BLaER1 treated with 17β-estradiol and CSF1 and Interleukin-3, amounts not matched to agents 10 nM and 100 nM (cell line): ENCODE measurements at regions not wholly inside any gene's neighbourhood (a gene's known extent, or its start where the extent isn't known, plus 50 kb on each side); places are given as distances from the start of the nearest gene placed in this dataset.

Experiments used
- H3K27ac ChIP-seq, 11 experiments: shearing (Covaris generic); formaldehyde crosslinking; 2 replicates each; pipeline ENCODE4 v1.8.1; 2022
- H3K27me3 ChIP-seq, 11 experiments: shearing (Covaris generic); formaldehyde crosslinking; 2 replicates each; pipeline ENCODE4 v1.8.1; 2022
- H3K36me3 ChIP-seq, 11 experiments: shearing (Covaris generic); formaldehyde crosslinking; 2 replicates each; pipeline ENCODE4 v1.8.1; 2022
- H3K4me1 ChIP-seq, 10 experiments: shearing (Covaris generic); formaldehyde crosslinking; 2 replicates each; pipeline ENCODE4 v1.8.1; 2022
- H3K4me2 ChIP-seq, 11 experiments: shearing (Covaris generic); formaldehyde crosslinking; 2 replicates each; pipeline ENCODE4 v1.8.1; 2022
- H3K4me3 ChIP-seq, 10 experiments: shearing (Covaris generic); formaldehyde crosslinking; 2 replicates each; pipeline ENCODE4 v1.8.1; 2022
- H3K9ac ChIP-seq, 11 experiments: shearing (Covaris generic); formaldehyde crosslinking; 2 replicates each; pipeline ENCODE4 v1.8.1; 2022
- H3K9me3 ChIP-seq, 11 experiments: shearing (Covaris generic); formaldehyde crosslinking; replicated peaks in 1 of 11; 2 replicates each; pipeline ENCODE4 v1.8.1; 2022
- H4K20me1 ChIP-seq, 11 experiments: shearing (Covaris generic); formaldehyde crosslinking; 2 replicates each; pipeline ENCODE4 v1.8.1; 2022
- Cebpa-rat ChIP-seq, 11 experiments: shearing (Covaris generic); IDR thresholded peaks; 2 replicates each; pipeline ENCODE4 v1.8.1; 2022

- H3K9me3 ChIP-seq = no peaks in the 10 kb centered on the region
- H3K27ac ChIP-seq = no peak overlapping the region
- no peaks in the 10 kb centered on the region for H3K36me3 ChIP-seq
- peaks cover 0 to 16% (median 2%) of the 10 kb centered on the region in 10 experiments; a peak in 10 of 20 replicates for H3K4me1 ChIP-seq
- no peak overlapping the region for H3K4me3 ChIP-seq
- no peak overlapping the region for H3K9ac ChIP-seq
- no peaks in the 10 kb centered on the region for H3K27me3 ChIP-seq
- TF ChIP-seq Cebpa-rat (IDR thresholded peaks at IDR 0.05) = no peak
- peak overlapping the region in 7 of 11 experiments; percentile 8 to 45 (median 20); a peak in 8 of 22 replicates for H3K4me2 ChIP-seq
- H4K20me1 ChIP-seq = no peaks in the 10 kb centered on the region
These were observed 181.2 kb upstream of the FOXQ1 start for GRCh38 chr6:1130709-1131108.

- Histone ChIP-seq H3K36me3 (no peaks in the 10 kb centered on the region), H3K4me3 (no peak overlapping the region), H3K4me1 (peaks cover 0 to 16% (median 2%) of the 10 kb centered on the region in 10 experiments; a peak in 10 of 20 replicates), H3K27ac (no peak overlapping the region), H4K20me1 (no peaks in the 10 kb centered on the region), H3K9me3 (no peaks in the 10 kb centered on the region), H3K27me3 (no peaks in the 10 kb centered on the region), H3K4me2 (no peak overlapping the region), H3K9ac (no peak overlapping the region)
- TF ChIP-seq Cebpa-rat (IDR thresholded peaks at IDR 0.05) = no peak
These were observed 182.8 kb upstream of the FOXQ1 start for GRCh38 chr6:1129131-1129530.

- H3K36me3 ChIP-seq = no peaks in the 10 kb centered on the region
- no peak for TF ChIP-seq Cebpa-rat (IDR thresholded peaks at IDR 0.05)
- no peak overlapping the region for H3K4me2 ChIP-seq
- no peaks in the 10 kb centered on the region for H3K9me3 ChIP-seq
- H3K27me3 ChIP-seq = no peaks in the 10 kb centered on the region
- no peak overlapping the region for H3K27ac ChIP-seq
- H3K9ac ChIP-seq = no peak overlapping the region
- no peak overlapping the region for H3K4me3 ChIP-seq
- H3K4me1 ChIP-seq = peaks cover 0 to 16% (median 2%) of the 10 kb centered on the region in 10 experiments; a peak in 10 of 20 replicates
- H4K20me1 ChIP-seq = no peaks in the 10 kb centered on the region
These were observed 184.2 kb upstream of the FOXQ1 start for GRCh38 chr6:1127597-1128288.

- H4K20me1 ChIP-seq = no peaks in the 10 kb centered on the region
- no peak overlapping the region for H3K4me2 ChIP-seq
- H3K4me1 ChIP-seq = peaks cover 0 to 16% (median 2%) of the 10 kb centered on the region in 10 experiments; a peak in 10 of 20 replicates
- H3K4me3 ChIP-seq = no peak overlapping the region
- H3K27ac ChIP-seq = no peak overlapping the region
- no peaks in the 10 kb centered on the region for H3K27me3 ChIP-seq
- H3K9ac ChIP-seq = no peak overlapping the region
- H3K36me3 ChIP-seq = no peaks in the 10 kb centered on the region
- no peak for TF ChIP-seq Cebpa-rat (IDR thresholded peaks at IDR 0.05)
- H3K9me3 ChIP-seq = no peaks in the 10 kb centered on the region
These were observed 184.8 kb upstream of the FOXQ1 start for GRCh38 chr6:1127129-1127528.

DNA sequence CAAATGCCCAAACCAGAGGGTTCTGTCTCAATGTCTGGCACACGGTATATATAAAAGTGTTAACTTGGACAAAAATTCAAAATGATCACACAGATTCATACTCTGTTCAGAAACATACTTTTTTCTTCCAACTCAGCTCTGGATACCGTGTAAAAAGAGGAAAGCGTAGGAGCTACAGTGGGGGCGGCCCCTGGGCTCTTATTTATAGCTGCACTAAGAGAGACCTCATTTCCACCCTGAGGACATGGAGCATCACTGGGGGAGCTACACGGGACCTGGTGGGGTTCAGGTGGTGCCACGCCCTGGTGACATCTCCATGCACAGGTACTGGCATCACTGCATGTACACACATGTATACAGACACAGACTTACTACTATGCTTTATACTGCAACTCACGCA lies 185.9 kb upstream of the FOXQ1 start:
- H3K4me1 ChIP-seq = peaks cover 0 to 8% (median under 1%) of the 10 kb centered on the region in 10 experiments; a peak in 10 of 20 replicates
- H3K27ac ChIP-seq = no peak overlapping the region
- no peak for TF ChIP-seq Cebpa-rat (IDR thresholded peaks at IDR 0.05)
- H3K36me3 ChIP-seq = no peaks in the 10 kb centered on the region
- H3K9me3 ChIP-seq = no peaks in the 10 kb centered on the region
- H3K4me3 ChIP-seq = no peak overlapping the region
- no peak overlapping the region for H3K9ac ChIP-seq
- no peaks in the 10 kb centered on the region for H3K27me3 ChIP-seq
- no peaks in the 10 kb centered on the region for H4K20me1 ChIP-seq
- no peak overlapping the region for H3K4me2 ChIP-seq

- H3K27ac ChIP-seq = no peak overlapping the region
- H3K4me2 ChIP-seq = no peak overlapping the region
- H3K9me3 ChIP-seq = no peaks in the 10 kb centered on the region
- peaks cover 0 to under 1% (median 0%) of the 10 kb centered on the region in 10 experiments; a peak in 2 of 20 replicates for H3K4me1 ChIP-seq
- H3K9ac ChIP-seq = no peak overlapping the region
- no peak overlapping the region for H3K4me3 ChIP-seq
- no peaks in the 10 kb centered on the region for H3K27me3 ChIP-seq
- no peak for TF ChIP-seq Cebpa-rat (IDR thresholded peaks at IDR 0.05)
- H4K20me1 ChIP-seq = no peaks in the 10 kb centered on the region
- H3K36me3 ChIP-seq = no peaks in the 10 kb centered on the region
These were observed 186.6 kb upstream of the FOXQ1 start for GRCh38 chr6:1125297-1125696.

GRCh38 chr6:1124885-1125284 lies 187.0 kb upstream of the FOXQ1 start:
- Histone ChIP-seq H3K9ac (no peak overlapping the region), H3K4me2 (no peak overlapping the region), H3K27ac (no peak overlapping the region), H3K4me3 (no peak overlapping the region), H3K36me3 (no peaks in the 10 kb centered on the region), H3K9me3 (no peaks in the 10 kb centered on the region), H3K4me1 (no peaks in the 10 kb centered on the region; a peak in 1 of 20 replicates), H3K27me3 (no peaks in the 10 kb centered on the region), H4K20me1 (no peaks in the 10 kb centered on the region)
- TF ChIP-seq Cebpa-rat (IDR thresholded peaks at IDR 0.05) = no peak

DNA sequence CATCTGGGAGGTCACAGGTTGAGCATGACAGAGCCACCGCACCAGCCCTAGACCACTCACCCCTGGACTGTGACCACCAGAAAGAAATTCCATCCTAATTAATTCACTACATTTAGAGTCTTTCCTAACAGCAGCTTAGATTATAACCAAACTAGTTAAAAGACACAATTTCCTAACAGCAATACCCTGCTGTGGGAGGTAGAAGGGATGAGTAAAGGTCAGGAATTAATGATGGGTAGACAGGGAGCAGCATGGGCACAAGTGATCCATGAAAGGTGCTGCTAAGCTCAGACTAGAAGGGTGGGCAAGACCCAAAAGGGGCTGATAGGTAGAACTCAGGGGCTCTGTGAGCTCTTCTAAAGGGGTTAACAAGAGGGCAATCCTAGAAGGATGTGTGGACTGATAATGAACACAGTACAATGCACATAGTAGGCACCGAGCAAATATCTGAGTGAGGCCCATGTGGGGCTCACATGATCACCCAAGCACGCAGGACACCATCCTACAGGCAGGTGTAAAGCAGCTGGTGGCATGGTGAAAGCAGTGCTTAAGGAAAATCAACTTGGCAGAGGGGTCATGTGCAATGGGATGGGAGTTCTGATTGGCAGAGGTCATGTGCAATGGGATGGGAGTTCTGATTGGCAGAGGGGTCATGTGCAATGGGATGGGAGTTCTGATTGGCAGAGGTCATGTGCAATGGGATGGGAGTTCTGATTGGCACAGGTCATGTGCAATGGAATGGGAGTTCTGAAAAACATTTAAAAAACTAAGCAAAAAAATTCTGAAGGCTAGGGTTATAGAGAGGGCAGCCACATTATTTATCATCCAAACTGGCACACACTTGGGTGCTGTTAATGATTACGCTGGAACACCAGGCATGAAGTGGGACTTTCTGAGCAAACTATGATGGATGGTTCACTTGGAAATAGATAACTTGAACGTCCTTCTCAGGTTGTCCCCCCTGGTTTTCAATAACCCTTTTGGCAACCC lies 188.2 kb upstream of the FOXQ1 start:
- no peak overlapping the region for H3K4me3 ChIP-seq
- no peak overlapping the region for H3K9ac ChIP-seq
- no peaks in the 10 kb centered on the region; a peak in 1 of 22 replicates for H3K9me3 ChIP-seq
- H3K27ac ChIP-seq = no peak overlapping the region
- no peak overlapping the region for H3K4me2 ChIP-seq
- no peaks in the 10 kb centered on the region for H4K20me1 ChIP-seq
- no peak for TF ChIP-seq Cebpa-rat (IDR thresholded peaks at IDR 0.05)
- no peaks in the 10 kb centered on the region; a peak in 1 of 20 replicates for H3K4me1 ChIP-seq
- H3K36me3 ChIP-seq = no peaks in the 10 kb centered on the region
- no peaks in the 10 kb centered on the region for H3K27me3 ChIP-seq

DNA sequence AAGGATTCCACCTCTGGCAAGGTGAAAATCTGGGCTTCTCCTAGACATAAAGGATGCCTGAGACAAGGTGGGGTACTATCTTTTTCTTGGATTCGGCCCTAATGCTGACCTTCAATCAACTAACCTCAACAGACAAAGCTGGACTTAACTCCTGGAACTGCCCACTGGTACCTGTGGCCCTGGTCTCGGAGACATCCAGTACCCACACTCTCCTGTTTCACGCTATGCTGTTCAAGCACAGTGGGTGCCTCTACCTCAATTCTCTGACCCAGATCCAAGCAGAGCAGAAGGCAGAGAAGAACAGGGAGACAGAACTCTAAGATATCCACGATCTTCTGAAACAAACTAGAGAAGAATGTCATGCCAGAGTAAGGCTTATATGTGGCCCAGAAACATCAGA lies 189.8 kb upstream of the FOXQ1 start:
- TF ChIP-seq Cebpa-rat (IDR thresholded peaks at IDR 0.05) = no peak
- H3K9me3 ChIP-seq = no peaks in the 10 kb centered on the region; a peak in 1 of 22 replicates
- H3K4me2 ChIP-seq = no peak overlapping the region
- H3K4me1 ChIP-seq = no peaks in the 10 kb centered on the region; a peak in 1 of 20 replicates
- H3K4me3 ChIP-seq = no peak overlapping the region
- no peak overlapping the region for H3K9ac ChIP-seq
- no peaks in the 10 kb centered on the region for H4K20me1 ChIP-seq
- no peak overlapping the region for H3K27ac ChIP-seq
- H3K27me3 ChIP-seq = no peaks in the 10 kb centered on the region
- H3K36me3 ChIP-seq = no peaks in the 10 kb centered on the region
